Activated CD4-positive, alpha-beta memory T cell treated with anti-CD3 and anti-CD28 coated beads for 36 hours (primary cell): ENCODE measurements at regions not wholly inside any gene's neighbourhood (a gene's known extent, or its start where the extent isn't known, plus 50 kb on each side); places are given as distances from the start of the nearest gene placed in this dataset.
"Not testable (repeated sequence)": the region's sequence is repeated elsewhere in the genome, so short reads cannot be mapped to it uniquely, and the experiment has no call there.

ENCODE experiments used
- CTCF ChIA-PET: fragments of 350-600 bp; sonication (Branson Sonifier 250); formaldehyde crosslinking; loops from one replicate; lab custom pipeline; 2021; ENCODE audit warnings: antibody characterized with exemption, inconsistent platforms; lab: Charles Lee
- POLR2A ChIA-PET: fragments of 350-600 bp; sonication (Branson Sonifier 250); formaldehyde crosslinking; loops from one replicate; lab custom pipeline; 2021; ENCODE audit warnings: antibody characterized with exemption; lab: Charles Lee
- DNase-seq: peaks from one replicate; pipeline ENCODE4 v3.0.0-alpha.2; 2020
- H3K27ac Mint-ChIP-seq: one replicate; pipeline ENCODE4 v1.8.0; 2021; ENCODE audit warnings: mixed read lengths
- H3K27me3 Mint-ChIP-seq: one replicate; pipeline ENCODE4 v1.8.0; 2021; ENCODE audit warnings: mixed read lengths
- H3K36me3 Mint-ChIP-seq: one replicate; pipeline ENCODE4 v1.8.0; 2021; ENCODE audit warnings: mixed read lengths
- H3K4me1 Mint-ChIP-seq: one replicate; pipeline ENCODE4 v1.8.0; 2021; ENCODE audit warnings: low read depth, mixed read lengths
- H3K4me3 Mint-ChIP-seq: one replicate; pipeline ENCODE4 v1.8.0; 2021; ENCODE audit warnings: mild to moderate bottlenecking, mixed read lengths
- H3K9me3 Mint-ChIP-seq: one replicate; pipeline ENCODE4 v1.8.0; 2021; ENCODE audit warnings: mixed read lengths
- intact Hi-C: fragments of 100-400 bp; cut with micrococcal nuclease; formaldehyde crosslinking; loops from one replicate; pipeline ENCODE4 v1.15.1; 2023

GRCh38 chr4:112748352-112748878, 111.5 kb downstream of the LARP7 start:
- no peak overlapping the region for H3K27ac Mint-ChIP-seq
- H3K4me3 Mint-ChIP-seq, result no peak overlapping the region
- H3K9me3 Mint-ChIP-seq, result no peaks in the 10 kb centered on the region
- H3K4me1 Mint-ChIP-seq, result no peaks in the 10 kb centered on the region
- no peak for DNase-seq
- ChIA-PET POLR2A (no interaction called here), CTCF (interaction anchor here (1.2 to 1.9 kb wide), 2 partner anchors 17 to 190 kb away, joined by 3 to 5 read pairs; no protein-coding TSS in a partner anchor)
- H3K27me3 Mint-ChIP-seq, result peaks cover 5% of the 10 kb centered on the region
- intact Hi-C loops, result no loop called here
- H3K36me3 Mint-ChIP-seq, result no peaks in the 10 kb centered on the region

- DNase-seq, H3K4me3 Mint-ChIP-seq, H3K36me3 Mint-ChIP-seq, H3K27me3 Mint-ChIP-seq, H3K9me3 Mint-ChIP-seq, H3K27ac Mint-ChIP-seq, H3K4me1 Mint-ChIP-seq, intact Hi-C loops: not testable (repeated sequence)
- CTCF ChIA-PET, result interaction anchor here (0.6 kb wide), 1 partner anchor 93 kb away, joined by 4 read pairs; no protein-coding TSS in a partner anchor
- POLR2A ChIA-PET, result interaction anchor here (0.5 kb wide), 1 partner anchor 12 kb away, joined by 3 read pairs; no protein-coding TSS in a partner anchor
Observed at GRCh38 chr4:112750749-112751148, 113.8 kb downstream of the LARP7 start.

GRCh38 chr4:112751447-112751846, 114.5 kb downstream of the LARP7 start:
- POLR2A ChIA-PET, result no interaction called here
- DNase-seq, result no peak
- no peak overlapping the region for H3K27ac Mint-ChIP-seq
- H3K36me3 Mint-ChIP-seq, result no peaks in the 10 kb centered on the region
- H3K9me3 Mint-ChIP-seq, result no peaks in the 10 kb centered on the region
- intact Hi-C loops, result no loop called here
- H3K4me1 Mint-ChIP-seq, result no peaks in the 10 kb centered on the region
- peaks cover 5% of the 10 kb centered on the region for H3K27me3 Mint-ChIP-seq
- CTCF ChIA-PET, result interaction anchor here (0.6 to 0.7 kb wide), 2 partner anchors 11 to 94 kb away, joined by 3 to 4 read pairs; no protein-coding TSS in a partner anchor
- no peak overlapping the region for H3K4me3 Mint-ChIP-seq

GRCh38 chr4:112752061-112752460, 115.1 kb downstream of the LARP7 start:
- H3K36me3 Mint-ChIP-seq, result no peaks in the 10 kb centered on the region
- no peaks in the 10 kb centered on the region for H3K9me3 Mint-ChIP-seq
- POLR2A ChIA-PET, result interaction anchor here (0.6 kb wide), 1 partner anchor 162 kb away, joined by 4 read pairs; no protein-coding TSS in a partner anchor
- CTCF ChIA-PET, result interaction anchor here (0.7 kb wide), 1 partner anchor 11 kb away, joined by 3 read pairs; no protein-coding TSS in a partner anchor
- peaks cover 5% of the 10 kb centered on the region for H3K27me3 Mint-ChIP-seq
- no peaks in the 10 kb centered on the region for H3K4me1 Mint-ChIP-seq
- DNase-seq, result no peak
- H3K27ac Mint-ChIP-seq, result no peak overlapping the region
- intact Hi-C loops, result no loop called here
- H3K4me3 Mint-ChIP-seq, result no peak overlapping the region

GRCh38 chr4:112752510-112752909, 115.6 kb downstream of the LARP7 start:
- CTCF ChIA-PET, result no interaction called here

GRCh38 chr4:112753333-112753732, 116.4 kb downstream of the LARP7 start:
- no peaks in the 10 kb centered on the region for H3K4me1 Mint-ChIP-seq
- no peak for DNase-seq
- no peaks in the 10 kb centered on the region for H3K9me3 Mint-ChIP-seq
- peaks cover 5% of the 10 kb centered on the region for H3K27me3 Mint-ChIP-seq
- no peak overlapping the region for H3K4me3 Mint-ChIP-seq
- POLR2A ChIA-PET, result no interaction called here
- H3K36me3 Mint-ChIP-seq, result no peaks in the 10 kb centered on the region
- H3K27ac Mint-ChIP-seq, result no peak overlapping the region
- intact Hi-C loops, result no loop called here
- CTCF ChIA-PET, result interaction anchor here (2.0 kb wide), 1 partner anchor 10 kb away, joined by 11 read pairs; no protein-coding TSS in a partner anchor

More at GRCh38 chr4:112752510-112752909, 115.6 kb downstream of the LARP7 start:
- H3K27ac Mint-ChIP-seq, result no peak overlapping the region
- H3K27me3 Mint-ChIP-seq, result peaks cover 5% of the 10 kb centered on the region
- no peak overlapping the region for H3K4me3 Mint-ChIP-seq
- no peaks in the 10 kb centered on the region for H3K36me3 Mint-ChIP-seq
- POLR2A ChIA-PET, result interaction anchor here (0.6 kb wide), 1 partner anchor 162 kb away, joined by 4 read pairs; no protein-coding TSS in a partner anchor
- intact Hi-C loops, result no loop called here
- no peak for DNase-seq
- no peaks in the 10 kb centered on the region for H3K4me1 Mint-ChIP-seq
- no peaks in the 10 kb centered on the region for H3K9me3 Mint-ChIP-seq

- ChIA-PET CTCF (interaction anchor here (1.4 kb wide), 1 partner anchor 125 kb away, joined by 4 read pairs; no protein-coding TSS in a partner anchor), POLR2A (no interaction called here)
- H3K27me3 Mint-ChIP-seq, result peaks cover 3% of the 10 kb centered on the region
- no peak for DNase-seq
- H3K27ac Mint-ChIP-seq, result no peak overlapping the region
- H3K4me3 Mint-ChIP-seq, result no peak overlapping the region
- H3K4me1 Mint-ChIP-seq, result no peaks in the 10 kb centered on the region
- intact Hi-C loops, result no loop called here
- no peaks in the 10 kb centered on the region for H3K36me3 Mint-ChIP-seq
- no peaks in the 10 kb centered on the region for H3K9me3 Mint-ChIP-seq
Observed at GRCh38 chr4:112759313-112759712, 122.4 kb downstream of the LARP7 start.

GRCh38 chr4:112765317-112765974, 128.5 kb downstream of the LARP7 start:
- Mint-ChIP-seq H3K36me3 (no peaks in the 10 kb centered on the region), H3K4me1 (no peaks in the 10 kb centered on the region), H3K27ac (no peak overlapping the region), H3K27me3 (peaks cover 3% of the 10 kb centered on the region), H3K4me3 (no peak overlapping the region), H3K9me3 (no peaks in the 10 kb centered on the region)
- ChIA-PET CTCF (interaction anchor here (0.5 to 5.5 kb wide), 38 partner anchors 10 to 1624 kb away, joined by 3 to 60 read pairs (median 3); partner anchors contain the start of genes LARP7, TIFA and ZGRF1), POLR2A (no interaction called here)
- intact Hi-C loops, result loop anchor here (1.0 to 10.0 kb wide), 3 partner anchors 132 to 671 kb away; no protein-coding TSS in a partner anchor
- no peak for DNase-seq

GRCh38 chr4:112766422-112766821, 129.5 kb downstream of the LARP7 start:
- H3K4me3 Mint-ChIP-seq, result no peak overlapping the region
- peaks cover 3% of the 10 kb centered on the region for H3K27me3 Mint-ChIP-seq
- intact Hi-C loops, result loop anchor here (1.0 to 10.0 kb wide), 3 partner anchors 172 to 672 kb away; no protein-coding TSS in a partner anchor
- H3K36me3 Mint-ChIP-seq, result no peaks in the 10 kb centered on the region
- DNase-seq, result peak; percentile 12
- no peaks in the 10 kb centered on the region for H3K9me3 Mint-ChIP-seq
- ChIA-PET CTCF (interaction anchor here (0.7 to 5.5 kb wide), 13 partner anchors 24 to 671 kb away, joined by 3 to 60 read pairs (median 5); partner anchors contain the start of genes LARP7 and ZGRF1), POLR2A (no interaction called here)
- no peaks in the 10 kb centered on the region for H3K4me1 Mint-ChIP-seq
- no peak overlapping the region for H3K27ac Mint-ChIP-seq

GRCh38 chr4:112767386-112767785, 130.4 kb downstream of the LARP7 start:
- no peaks in the 10 kb centered on the region for H3K9me3 Mint-ChIP-seq
- intact Hi-C loops, result loop anchor here (5.0 to 10.0 kb wide), 2 partner anchors 445 to 673 kb away; no protein-coding TSS in a partner anchor
- no peak overlapping the region for H3K4me3 Mint-ChIP-seq
- peaks cover 3% of the 10 kb centered on the region for H3K27me3 Mint-ChIP-seq
- DNase-seq, result no peak
- H3K4me1 Mint-ChIP-seq, result no peaks in the 10 kb centered on the region
- H3K36me3 Mint-ChIP-seq, result no peaks in the 10 kb centered on the region
- no peak overlapping the region for H3K27ac Mint-ChIP-seq
- ChIA-PET CTCF (interaction anchor here (0.8 kb wide), 1 partner anchor 18 kb away, joined by 3 read pairs; no protein-coding TSS in a partner anchor), POLR2A (no interaction called here)

GRCh38 chr4:112770114-112770513, 133.2 kb downstream of the LARP7 start:
- POLR2A ChIA-PET, result no interaction called here
- DNase-seq, result no peak
- CTCF ChIA-PET, result no interaction called here
- intact Hi-C loops, result no loop called here
- no peaks in the 10 kb centered on the region for H3K27me3 Mint-ChIP-seq
- H3K4me1 Mint-ChIP-seq, result no peaks in the 10 kb centered on the region
- no peak overlapping the region for H3K4me3 Mint-ChIP-seq
- H3K36me3 Mint-ChIP-seq, result no peaks in the 10 kb centered on the region
- H3K27ac Mint-ChIP-seq, result no peak overlapping the region
- no peaks in the 10 kb centered on the region for H3K9me3 Mint-ChIP-seq

- intact Hi-C loops, result no loop called here
- Mint-ChIP-seq H3K36me3 (no peaks in the 10 kb centered on the region), H3K4me3 (no peak overlapping the region), H3K27ac (no peak overlapping the region), H3K27me3 (no peaks in the 10 kb centered on the region), H3K9me3 (no peaks in the 10 kb centered on the region), H3K4me1 (no peaks in the 10 kb centered on the region)
- DNase-seq, result no peak
- CTCF ChIA-PET, result interaction anchor here (0.7 to 2.9 kb wide), 3 partner anchors 11 to 162 kb away, joined by 3 to 9 read pairs (median 6); no protein-coding TSS in a partner anchor
- POLR2A ChIA-PET, result no interaction called here
Observed at GRCh38 chr4:112775801-112776200, 138.9 kb downstream of the LARP7 start.
